K562 (cell line): ENCODE measurements at regions not wholly inside any gene's neighbourhood (a gene's known extent, or its start where the extent isn't known, plus 50 kb on each side); places are given as distances from the start of the nearest gene placed in this dataset.

Source experiments
- ATAC-seq: fragments of 200-7000 bp; cut with Tn5 transposase; 3 replicates; pipeline ENCODE4 v1.9.1; 2020; ENCODE audit warnings: moderate library complexity
- BruUV-seq: library from RNA; stranded (reverse); fragments of 400-500 nt; replicated peaks from 2 replicates; lab custom pipeline; 2021; lab: Mats Ljungman, UMichigan
- CTCF ChIA-PET: fragments of 300-600 bp; formaldehyde crosslinking; extraction: SDS; loops from one replicate; lab custom pipeline; 2021; ENCODE audit warnings: low intra/inter-chr PET ratio; lab: Yijun Ruan, JAX
- POLR2A ChIA-PET: fragments of 300-600, 350-650 bp; sonication (Branson Sonifier 250); formaldehyde crosslinking; extraction: SDS; loops from one replicate; lab custom pipeline; 2021; ENCODE audit warnings: antibody characterized with exemption, inconsistent platforms; lab: Yijun Ruan, JAX
- DNase-seq, 4 experiments: peaks; one replicate each; pipeline versions ENCODE4 v3.0.0 to v3.0.0-alpha.2; 2011 to 2018; ENCODE audit warnings: low spot score in 3 of 4, mixed read lengths in 3 of 4; ENCODE audit errors: extremely low read depth in 1 of 4
- FAIRE-seq: peaks from 2 replicates; lab custom pipeline; 2011; peaks lifted over from hg19 to GRCh38; lab: Jason Lieb, UNC
- H2AFZ ChIP-seq: 2 replicates; pipeline ENCODE4 v1.6.0; 2011; ENCODE audit warnings: low read depth, low read length, control low read depth, inconsistent platforms
- H3K27ac ChIP-seq: fragments of 200-600 bp; 3 replicates; pipeline ENCODE4 v1.8.0; 2011; ENCODE audit warnings: low read depth, mild to moderate bottlenecking, control low read depth, inconsistent platforms, low read length, moderate library complexity, mixed read lengths; ENCODE audit errors: extremely low read depth
- H3K27me3 ChIP-seq, 2 experiments: fragments of 300-600 bp in 1 of 2; 2 replicates in 1 of 2; 3 replicates in 1 of 2; pipeline versions ENCODE4 v1.6.0 to v1.8.0; 2011; ENCODE audit warnings: inconsistent platforms in 2 of 2, low read length in 2 of 2, mild to moderate bottlenecking in 1 of 2, mixed read lengths in 1 of 2, moderate library complexity in 1 of 2; ENCODE audit not compliant: control insufficient read depth in 2 of 2, insufficient read depth in 2 of 2
- H3K36me3 ChIP-seq: fragments of 300-600 bp; 3 replicates; pipeline ENCODE4 v1.8.0; 2011; ENCODE audit warnings: mild to moderate bottlenecking, low read length, inconsistent platforms; ENCODE audit not compliant: control insufficient read depth, insufficient read depth
- H3K4me1 ChIP-seq, 2 experiments: fragments of 200-600 bp in 1 of 2; replicated peaks in 1 of 2; 2 replicates in 1 of 2; 3 replicates in 1 of 2; pipeline versions ENCODE4 v1.5.1 to v1.8.0; 2011; ENCODE audit warnings: inconsistent platforms in 2 of 2, low read length in 2 of 2, mild to moderate bottlenecking in 1 of 2, mixed read lengths in 1 of 2, moderate library complexity in 1 of 2; ENCODE audit not compliant: control insufficient read depth in 2 of 2, insufficient read depth in 2 of 2
- H3K4me2 ChIP-seq: 2 replicates; pipeline ENCODE4 v1.6.1; 2011; ENCODE audit warnings: low read length, control low read depth, inconsistent platforms, mixed read lengths; ENCODE audit not compliant: insufficient read depth
- H3K4me3 ChIP-seq: fragments of 200-600 bp; sonication (generic), shearing (Covaris generic); 2 replicates; pipeline ENCODE4 v1.5.1; 2016; ENCODE audit warnings: control low read depth, inconsistent platforms
- H3K79me2 ChIP-seq: fragments of 200-600 bp; 3 replicates; pipeline ENCODE4 v1.8.0; 2011; ENCODE audit warnings: low read length, inconsistent platforms; ENCODE audit not compliant: control insufficient read depth, insufficient read depth
- H3K9ac ChIP-seq, 2 experiments: 2 replicates each; pipeline versions ENCODE4 v1.6.0 to v1.6.1; 2011; ENCODE audit warnings: low read depth in 2 of 2, low read length in 2 of 2, control low read depth in 1 of 2, inconsistent platforms in 1 of 2, mild to moderate bottlenecking in 1 of 2, mixed read lengths in 1 of 2; ENCODE audit not compliant: insufficient read depth in 1 of 2
- H3K9me1 ChIP-seq: one replicate; pipeline ENCODE4 v1.6.0; 2011; ENCODE audit warnings: inconsistent platforms, mild to moderate bottlenecking, low read length, moderate library complexity; ENCODE audit not compliant: control insufficient read depth, insufficient read depth
- H3K9me3 ChIP-seq: replicated peaks from 2 replicates; pipeline ENCODE4 v1.5.1; 2011; ENCODE audit warnings: low read depth, low read length, inconsistent platforms; ENCODE audit not compliant: control insufficient read depth, insufficient read depth
- H4K20me1 ChIP-seq: replicated peaks from 2 replicates; pipeline ENCODE4 v1.6.1; 2011; ENCODE audit warnings: low read length, inconsistent platforms, mixed read lengths; ENCODE audit not compliant: control insufficient read depth, insufficient read depth
- FOXA3 ChIP-seq, 2 experiments: fragments of 450-650 bp in 1 of 2; sonication (generic) in 1 of 2; formaldehyde crosslinking; IDR thresholded peaks in 1 of 2; conservative IDR thresholded peaks in 1 of 2; 2 replicates each; pipeline versions ENCODE4 v1.4.0 to v1.8.0; 2020 to 2022; ENCODE audit warnings: mild to moderate bottlenecking in 2 of 2, missing genetic modification reagents in 1 of 2
- HCFC1 ChIP-seq: IDR thresholded peaks from 2 replicates; pipeline ENCODE4 v1.6.1; 2012; ENCODE audit warnings: low read depth, low read length, improper control_type of control experiment
- HDAC1 ChIP-seq, 2 experiments: fragments of 450-650 bp; IDR thresholded peaks; 2 replicates each; pipeline ENCODE4 v1.6.1; 2016 to 2017; ENCODE audit warnings: inconsistent platforms in 1 of 2, mild to moderate bottlenecking in 1 of 2, moderate library complexity in 1 of 2
- RCOR1 ChIP-seq, 2 experiments: IDR thresholded peaks; 2 replicates each; pipeline ENCODE4 v1.6.1; 2012; ENCODE audit warnings: low read depth in 2 of 2, low read length in 2 of 2, borderline replicate concordance in 1 of 2, improper control_type of control experiment in 1 of 2
- RFX7 ChIP-seq: fragments of 250-450 bp; sonication (Bioruptor Pico); IDR thresholded peaks from 2 replicates; pipeline ENCODE4 v1.5.1; 2021; ENCODE audit warnings: mild to moderate bottlenecking
- SETDB1 ChIP-seq: IDR thresholded peaks from one replicate; pipeline ENCODE4 v1.6.1; 2012; ENCODE audit warnings: low read length, control low read depth, inconsistent platforms
- SMAD3 ChIP-seq: fragments of 450-650 bp; formaldehyde crosslinking; conservative IDR thresholded peaks from 2 replicates; pipeline ENCODE4 v1.4.0; 2020; ENCODE audit warnings: mild to moderate bottlenecking
- SNIP1 ChIP-seq: fragments of 450-650 bp; IDR thresholded peaks from 2 replicates; pipeline ENCODE4 v1.7.1; 2017; ENCODE audit warnings: low read depth, mild to moderate bottlenecking
- ZBTB8A ChIP-seq: fragments of 450-650 bp; IDR thresholded peaks from 2 replicates; pipeline ENCODE4 v1.6.1; 2018; ENCODE audit warnings: mild to moderate bottlenecking, moderate library complexity; ENCODE audit not compliant: partially characterized antibody
- ZNF253 ChIP-seq: fragments of 250-450 bp; sonication (Bioruptor Pico); conservative IDR thresholded peaks from 2 replicates; pipeline ENCODE4 v1.6.1; 2021; ENCODE audit warnings: mild to moderate bottlenecking
- ZNF445 ChIP-seq: fragments of 250-450 bp; sonication (Bioruptor Pico); IDR thresholded peaks from 2 replicates; pipeline ENCODE4 v1.4.0; 2020; ENCODE audit warnings: low read depth, mild to moderate bottlenecking, moderate library complexity
- WGBS: fragments of 100-300 bp; shearing (Covaris generic); methylation state at CpG from one replicate; pipeline ENCODE4 v1.1.6; 2016; ENCODE audit warnings: low coverage, mixed read lengths; ENCODE audit not compliant: insufficient coverage; ENCODE audit errors: missing lambda C conversion rate; 5-methylcytosine and 5-hydroxymethylcytosine counted together
- in situ Hi-C: fragments of 300-500 bp; cut with MboI; formaldehyde crosslinking; loops from 4 replicates; pipeline ENCODE4 v1.15.0; 2018; ENCODE audit warnings: inconsistent platforms, mixed read lengths
- intact Hi-C: fragments of 100-400 bp; cut with micrococcal nuclease; formaldehyde crosslinking; loops from 2 replicates; pipeline ENCODE4 v1.14.2; 2022
- TF ChIP-seq, protein P1 (sequence below): fragments of 250-450 bp; sonication (Bioruptor Pico); IDR thresholded peaks from 2 replicates; pipeline ENCODE4 v1.5.0; 2021; ENCODE audit warnings: mild to moderate bottlenecking, borderline replicate concordance
- TF ChIP-seq, protein P2 (sequence below): sonication (generic); formaldehyde crosslinking; IDR thresholded peaks from 2 replicates; pipeline ENCODE4 v1.8.1; 2023; ENCODE audit warnings: mild to moderate bottlenecking, missing genetic modification reagents

DNA sequence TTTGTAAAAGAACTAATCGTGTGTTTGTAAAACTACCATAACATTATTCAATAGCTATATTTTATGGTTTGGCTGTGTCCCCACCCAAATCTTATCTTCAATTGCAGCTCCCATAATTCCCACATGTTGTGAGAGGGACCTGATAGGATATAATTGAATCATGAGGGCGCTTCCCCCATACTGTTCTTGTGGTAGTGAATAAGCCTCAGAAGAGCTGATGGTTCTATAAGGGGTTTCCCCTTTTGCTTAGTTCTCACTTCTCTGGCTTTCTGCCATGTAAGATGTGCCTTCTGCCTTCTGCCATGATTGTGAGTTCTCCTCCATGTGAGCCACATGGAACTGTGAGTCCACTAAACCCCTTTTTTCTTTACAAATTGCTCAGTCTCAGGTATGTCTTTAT is 1372.3 kb downstream of the AMY1C start:
- in situ Hi-C loops, result no loop called here
- no peak for FAIRE-seq

More for the DNA sequence above, 1372.3 kb downstream of the AMY1C start:
- BruUV-seq, result no TSS peak
- no peak overlapping the region for H3K4me2 ChIP-seq
- no peak overlapping the region for H3K9ac ChIP-seq
- CTCF ChIA-PET, result no interaction called here
- ATAC-seq (no peak), DNase-seq (no peak)
- 13% methylated on average over 2 of the region's 2 CpGs for WGBS
- H3K4me1 ChIP-seq, result no peaks in the 10 kb centered on the region
- H3K27me3 ChIP-seq, result no peaks in the 10 kb centered on the region
- TF ChIP-seq RFX7 (CRISPR knock-in tag) (no peak), HDAC1 (IDR thresholded peaks at IDR 0.05) (no peak), FOXA3 (CRISPR knock-in tag; conservative IDR thresholded peaks at IDR 0.05 in 1 of 2, IDR thresholded peaks at IDR 0.05 in 1 of 2) (no peak), RCOR1 (IDR thresholded peaks at IDR 0.05; ENCODE audit: borderline replicate concordance in 1 of 2, low read depth in 2 of 2, low read length in 2 of 2) (no peak), SMAD3 (CRISPR knock-in tag) (no peak), ZNF445 (CRISPR knock-in tag) (no peak), ZNF253 (CRISPR knock-in tag) (no peak), SETDB1 (no peak), ZBTB8A (no peak), SNIP1 (no peak), HCFC1 (no peak)
- TF ChIP-seq, protein P1, sequence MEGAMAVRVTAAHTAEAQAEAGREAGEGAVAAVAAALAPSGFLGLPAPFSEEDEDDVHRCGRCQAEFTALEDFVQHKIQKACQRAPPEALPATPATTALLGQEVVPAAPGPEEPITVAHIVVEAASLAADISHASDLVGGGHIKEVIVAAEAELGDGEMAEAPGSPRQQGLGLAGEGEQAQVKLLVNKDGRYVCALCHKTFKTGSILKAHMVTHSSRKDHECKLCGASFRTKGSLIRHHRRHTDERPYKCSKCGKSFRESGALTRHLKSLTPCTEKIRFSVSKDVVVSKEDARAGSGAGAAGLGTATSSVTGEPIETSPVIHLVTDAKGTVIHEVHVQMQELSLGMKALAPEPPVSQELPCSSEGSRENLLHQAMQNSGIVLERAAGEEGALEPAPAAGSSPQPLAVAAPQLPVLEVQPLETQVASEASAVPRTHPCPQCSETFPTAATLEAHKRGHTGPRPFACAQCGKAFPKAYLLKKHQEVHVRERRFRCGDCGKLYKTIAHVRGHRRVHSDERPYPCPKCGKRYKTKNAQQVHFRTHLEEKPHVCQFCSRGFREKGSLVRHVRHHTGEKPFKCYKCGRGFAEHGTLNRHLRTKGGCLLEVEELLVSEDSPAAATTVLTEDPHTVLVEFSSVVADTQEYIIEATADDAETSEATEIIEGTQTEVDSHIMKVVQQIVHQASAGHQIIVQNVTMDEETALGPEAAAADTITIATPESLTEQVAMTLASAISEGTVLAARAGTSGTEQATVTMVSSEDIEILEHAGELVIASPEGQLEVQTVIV (CRISPR knock-in tag), result no peak
- TF ChIP-seq, protein P2, sequence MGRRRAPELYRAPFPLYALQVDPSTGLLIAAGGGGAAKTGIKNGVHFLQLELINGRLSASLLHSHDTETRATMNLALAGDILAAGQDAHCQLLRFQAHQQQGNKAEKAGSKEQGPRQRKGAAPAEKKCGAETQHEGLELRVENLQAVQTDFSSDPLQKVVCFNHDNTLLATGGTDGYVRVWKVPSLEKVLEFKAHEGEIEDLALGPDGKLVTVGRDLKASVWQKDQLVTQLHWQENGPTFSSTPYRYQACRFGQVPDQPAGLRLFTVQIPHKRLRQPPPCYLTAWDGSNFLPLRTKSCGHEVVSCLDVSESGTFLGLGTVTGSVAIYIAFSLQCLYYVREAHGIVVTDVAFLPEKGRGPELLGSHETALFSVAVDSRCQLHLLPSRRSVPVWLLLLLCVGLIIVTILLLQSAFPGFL (CRISPR knock-in tag), result no peak
- TF ChIP-seq, all 486 proteins: peak for 0
- no peaks in the 10 kb centered on the region for H3K36me3 ChIP-seq
- H4K20me1 ChIP-seq, result no peaks in the 10 kb centered on the region
- H3K4me3 ChIP-seq, result no peak overlapping the region
- POLR2A ChIA-PET, result no interaction called here
- no peak overlapping the region for H2AFZ ChIP-seq
- H3K9me3 ChIP-seq, result no peaks in the 10 kb centered on the region
- intact Hi-C loops, result no loop called here
- H3K27ac ChIP-seq, result no peak overlapping the region
- no peaks in the 10 kb centered on the region for H3K79me2 ChIP-seq
- no peaks in the 10 kb centered on the region for H3K9me1 ChIP-seq
